GM12878 (cell line): ENCODE measurements at regions not wholly inside any gene's neighbourhood (a gene's known extent, or its start where the extent isn't known, plus 50 kb on each side); places are given as distances from the start of the nearest gene placed in this dataset.

Experiments
- ATAC-seq: fragments of 200-7000 bp; cut with Tn5 transposase; 3 replicates; pipeline ENCODE4 v1.9.1; 2020; ENCODE audit warnings: mild to moderate bottlenecking, moderate library complexity
- BruUV-seq: library from RNA; stranded (reverse); fragments of 400-500 nt; replicated peaks from 2 replicates; lab custom pipeline; 2021; lab: Mats Ljungman, UMichigan
- CTCF ChIA-PET: fragments of 300-600 bp; sonication (Branson Sonifier 250); formaldehyde crosslinking; extraction: SDS; loops from one replicate; lab custom pipeline; 2021; ENCODE audit warnings: inconsistent platforms; lab: Yijun Ruan, JAX
- POLR2A ChIA-PET: fragments of 350-600 bp; formaldehyde crosslinking; extraction: SDS; loops from one replicate; lab custom pipeline; 2021; ENCODE audit warnings: inconsistent platforms; lab: Charles Lee
- RAD21 ChIA-PET: fragments of 300-600 bp; sonication (Branson Sonifier 250); formaldehyde crosslinking; loops from one replicate; lab custom pipeline; 2023; ENCODE audit warnings: antibody characterized with exemption; ENCODE audit not compliant: unreplicated experiment; lab: Charles Lee
- SMC1A ChIA-PET: fragments of 300-600 bp; sonication (Branson Sonifier 250); formaldehyde crosslinking; loops from one replicate; lab custom pipeline; 2023; ENCODE audit not compliant: unreplicated experiment, uncharacterized antibody; lab: Charles Lee
- DNase-seq: peaks from one replicate; pipeline ENCODE4 v3.0.0-alpha.2; 2011; ENCODE audit warnings: low read depth, low spot score
- FAIRE-seq: peaks from 3 replicates; lab custom pipeline; 2011; peaks lifted over from hg19 to GRCh38; lab: Jason Lieb, UNC
- H2AFZ ChIP-seq: 2 replicates; pipeline ENCODE4 v1.6.0; 2011; ENCODE audit warnings: low read depth, low read length, control low read depth; ENCODE audit not compliant: control insufficient read depth
- H3K27ac ChIP-seq: 2 replicates; pipeline ENCODE4 v1.5.1; 2011; ENCODE audit warnings: control low read depth; ENCODE audit not compliant: control insufficient read depth, insufficient read depth
- H3K27me3 ChIP-seq, 2 experiments: replicated peaks in 1 of 2; 2 replicates each; pipeline versions ENCODE4 v1.6.0 to v1.6.1; 2011; ENCODE audit warnings: low read length in 1 of 2; ENCODE audit not compliant: control insufficient read depth in 2 of 2, insufficient read depth in 2 of 2
- H3K36me3 ChIP-seq, 2 experiments: 2 replicates each; pipeline ENCODE4 v1.5.1; 2011; ENCODE audit warnings: low read length in 1 of 2; ENCODE audit not compliant: control insufficient read depth in 2 of 2, insufficient read depth in 2 of 2
- H3K4me1 ChIP-seq: 2 replicates; pipeline ENCODE4 v1.6.1; 2011; ENCODE audit warnings: mild to moderate bottlenecking, low read length, moderate library complexity, mixed read lengths; ENCODE audit not compliant: control insufficient read depth, insufficient read depth
- H3K4me2 ChIP-seq: 2 replicates; pipeline ENCODE4 v1.6.0; 2011; ENCODE audit warnings: control low read depth; ENCODE audit not compliant: control insufficient read depth, insufficient read depth
- H3K4me3 ChIP-seq: fragments of 200-600 bp; sonication (generic); 2 replicates; pipeline ENCODE4 v1.5.1; 2016
- H3K79me2 ChIP-seq: 2 replicates; pipeline ENCODE4 v1.6.0; 2011; ENCODE audit warnings: low read length; ENCODE audit not compliant: control insufficient read depth, insufficient read depth
- H3K9ac ChIP-seq: 2 replicates; pipeline ENCODE4 v1.8.0; 2011; ENCODE audit warnings: low read length, control low read depth, mixed read lengths; ENCODE audit not compliant: control insufficient read depth, insufficient read depth
- H3K9me3 ChIP-seq: replicated peaks from 3 replicates; pipeline ENCODE4 v1.5.1; 2011; ENCODE audit warnings: mild to moderate bottlenecking, low read length; ENCODE audit not compliant: control insufficient read depth, insufficient read depth
- H4K20me1 ChIP-seq: 2 replicates; pipeline ENCODE4 v1.6.0; 2011; ENCODE audit not compliant: control insufficient read depth, insufficient read depth
- E2F8 ChIP-seq: fragments of 450-650 bp; IDR thresholded peaks from 2 replicates; pipeline ENCODE4 v1.6.1; 2018; ENCODE audit warnings: mild to moderate bottlenecking, low read depth, moderate library complexity; ENCODE audit not compliant: partially characterized antibody
- KDM1A ChIP-seq: fragments of 200-600 bp; sonication (generic); IDR thresholded peaks from 2 replicates; pipeline ENCODE4 v1.6.1; 2016; ENCODE audit warnings: borderline replicate concordance
- MEF2B ChIP-seq: fragments of 450-650 bp; IDR thresholded peaks from 2 replicates; pipeline ENCODE4 v1.6.1; 2018; ENCODE audit warnings: mild to moderate bottlenecking, moderate library complexity; ENCODE audit not compliant: partially characterized antibody, poor library complexity, severe bottlenecking
- NRF1 ChIP-seq: conservative IDR thresholded peaks from 2 replicates; pipeline ENCODE4 v1.6.1; 2011; ENCODE audit warnings: mild to moderate bottlenecking, low read depth, low read length, improper control_type of control experiment
- PAX8 ChIP-seq: fragments of 450-650 bp; IDR thresholded peaks from 2 replicates; pipeline ENCODE4 v1.6.1; 2017; ENCODE audit warnings: mild to moderate bottlenecking, moderate library complexity
- RUNX3 ChIP-seq: IDR thresholded peaks from 2 replicates; pipeline ENCODE4 v1.6.1; 2012; ENCODE audit warnings: low read length, inconsistent platforms
- WGBS: methylation state at CpG from one replicate; pipeline ENCODE4 v1.1.6; 2016; ENCODE audit warnings: low lambda C conversion rate; ENCODE audit not compliant: insufficient replicate concordance, insufficient coverage; ENCODE audit errors: missing lambda C conversion rate; 5-methylcytosine and 5-hydroxymethylcytosine counted together
- in situ Hi-C: fragments of 300-500 bp; cut with MboI; formaldehyde crosslinking; loops from 9 replicates; pipeline ENCODE4 v1.14.3; 2018; ENCODE audit warnings: mixed read lengths
- intact Hi-C: fragments of 100-400 bp; cut with micrococcal nuclease; formaldehyde crosslinking; loops from one replicate; pipeline ENCODE4 v1.14.2; 2022; ENCODE audit not compliant: unreplicated experiment

- Histone ChIP-seq H3K27me3 (no peaks in the 10 kb centered on the region; a peak in 2 of 4 replicates), H2AFZ (no peak overlapping the region), H3K27ac (no peak overlapping the region), H3K9ac (no peak overlapping the region), H3K4me2 (no peak overlapping the region), H3K4me3 (no peak overlapping the region), H3K9me3 (no peaks in the 10 kb centered on the region), H3K79me2 (no peaks in the 10 kb centered on the region), H4K20me1 (no peaks in the 10 kb centered on the region), H3K4me1 (no peaks in the 10 kb centered on the region), H3K36me3 (no peaks in the 10 kb centered on the region)
- WGBS: 11% methylated on average over 3 of the region's 3 CpGs
- TF ChIP-seq RUNX3 (no peak), KDM1A (no peak), PAX8 (no peak), NRF1 (no peak), MEF2B (no peak), E2F8 (no peak)
- ChIA-PET RAD21 (no interaction called here), CTCF (interaction anchor here (0.6 kb wide), 1 partner anchor 174 kb away, joined by 3 read pairs; no protein-coding TSS in a partner anchor), POLR2A (no interaction called here), SMC1A (interaction anchor here (2.0 kb wide), 1 partner anchor 16 kb away, joined by 7 read pairs; no protein-coding TSS in a partner anchor)
- no TSS peak for BruUV-seq
- in situ Hi-C loops: no loop called here
- FAIRE-seq (no peak), DNase-seq (no peak), ATAC-seq (no peak)
- intact Hi-C loops: no loop called here
These were observed 60.8 kb upstream of the GDF10 start for GRCh38 chr10:47239211-47239610.
